ENCODE measurements at regions not wholly inside any gene's neighbourhood (a gene's known extent, or its start where the extent isn't known, plus 50 kb on each side); places are given as distances from the start of the nearest gene placed in this dataset.
"Not testable (repeated sequence)": the region's sequence is repeated elsewhere in the genome, so short reads cannot be mapped to it uniquely, and the experiment has no call there.

GRCh38 chr15:53923741-53924140 is 54.5 kb upstream of the UNC13C start:
- not testable (repeated sequence) for DNase-seq

GRCh38 chr15:53918180-53919079 is 59.8 kb upstream of the UNC13C start:
- DNase-seq = no peak

DNA sequence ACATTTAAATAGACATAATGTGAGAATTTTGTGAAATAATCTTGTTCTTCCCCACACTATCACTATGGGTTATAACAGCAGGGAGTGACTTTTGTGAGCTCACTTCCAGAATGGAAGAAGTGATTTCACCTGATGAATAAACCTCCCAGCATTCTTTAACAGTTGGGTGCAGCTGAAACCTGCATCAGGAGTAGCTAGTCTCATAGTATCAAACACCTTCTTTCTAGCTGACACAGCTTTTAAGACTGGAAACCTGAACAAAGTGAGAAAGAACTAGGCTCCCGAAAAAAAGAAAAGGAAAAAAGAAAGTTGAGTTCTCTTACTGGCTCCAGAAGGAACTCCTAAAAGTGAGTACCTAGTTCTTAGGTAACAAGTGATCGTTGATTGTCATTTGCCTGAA is 61.1 kb upstream of the UNC13C start:
- no peak for DNase-seq

DNA sequence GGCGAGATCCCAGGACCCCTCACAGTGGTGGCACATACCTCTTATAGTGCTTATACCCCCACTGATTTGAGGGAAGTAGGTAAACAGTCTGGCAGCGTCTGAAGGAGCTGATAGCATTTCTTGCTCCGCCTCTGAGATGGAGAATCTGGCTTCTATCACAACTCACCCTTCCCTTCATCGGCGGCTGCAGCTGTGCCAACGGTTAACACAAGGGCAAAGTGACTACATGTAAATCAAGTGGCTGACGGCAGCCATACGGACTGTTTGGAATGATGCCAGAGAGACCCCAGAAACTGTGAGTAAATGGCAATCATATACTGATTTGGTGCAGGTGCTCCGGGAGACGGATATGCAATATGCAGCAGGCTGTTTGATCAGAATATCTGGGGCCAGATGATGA is 66.8 kb upstream of the UNC13C start:
- no peak for DNase-seq

- DNase-seq = no peak
These were observed 67.4 kb upstream of the UNC13C start for GRCh38 chr15:53910852-53911251.

DNA sequence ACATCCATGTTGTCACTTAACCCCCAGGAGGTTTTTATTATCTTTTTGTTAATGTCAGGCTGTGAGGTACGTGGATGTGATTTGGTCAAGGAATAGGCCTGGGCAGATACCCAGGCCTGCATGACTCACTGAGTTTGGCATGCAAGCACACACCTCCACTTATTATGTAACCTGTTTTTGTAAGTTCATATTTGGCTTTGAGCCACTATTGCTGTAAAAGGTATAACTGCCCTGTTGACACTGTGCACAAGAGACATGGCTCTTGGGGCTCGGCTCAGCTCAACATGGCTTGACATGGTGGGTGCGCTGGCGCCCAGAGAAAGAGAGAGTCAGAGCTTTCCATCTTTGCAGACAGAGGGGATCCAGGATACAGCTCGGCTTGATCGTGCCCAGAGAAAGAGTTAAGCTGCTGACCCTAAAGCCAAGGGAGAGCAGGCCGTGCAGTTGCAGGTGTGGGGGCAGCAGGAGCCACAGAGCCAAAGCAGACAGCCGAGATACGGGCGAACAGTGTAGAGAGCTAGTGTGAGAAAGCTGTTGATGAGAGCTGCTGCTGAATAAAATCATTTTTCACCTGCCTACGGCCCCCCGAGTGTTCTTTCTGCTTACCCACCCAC is 67.9 kb upstream of the UNC13C start:
- no peak for DNase-seq

- DNase-seq = no peak
These were observed 75.1 kb upstream of the UNC13C start for GRCh38 chr15:53903129-53903528.

DNA sequence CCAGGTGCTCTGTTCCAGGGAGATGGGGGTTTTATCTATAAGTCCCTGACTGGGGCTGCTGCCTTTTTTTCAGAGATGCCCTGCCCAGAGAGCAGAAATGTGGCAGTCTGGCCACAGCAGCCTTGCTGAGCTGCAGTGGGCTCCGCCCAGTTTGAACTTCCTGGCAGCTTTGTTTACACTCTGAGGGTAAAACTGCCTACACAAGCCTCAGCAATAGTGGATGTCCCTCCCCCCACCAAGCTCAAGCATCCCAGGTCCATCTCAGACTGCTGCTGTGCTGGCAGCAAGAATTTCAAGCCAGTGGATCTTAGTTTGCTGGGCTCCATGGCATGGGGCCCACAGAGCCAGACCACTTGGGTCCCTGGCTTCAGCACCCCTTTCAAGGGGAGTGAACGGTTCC is 84.8 kb upstream of the UNC13C start:
- DNase-seq = not testable (repeated sequence)

DNA sequence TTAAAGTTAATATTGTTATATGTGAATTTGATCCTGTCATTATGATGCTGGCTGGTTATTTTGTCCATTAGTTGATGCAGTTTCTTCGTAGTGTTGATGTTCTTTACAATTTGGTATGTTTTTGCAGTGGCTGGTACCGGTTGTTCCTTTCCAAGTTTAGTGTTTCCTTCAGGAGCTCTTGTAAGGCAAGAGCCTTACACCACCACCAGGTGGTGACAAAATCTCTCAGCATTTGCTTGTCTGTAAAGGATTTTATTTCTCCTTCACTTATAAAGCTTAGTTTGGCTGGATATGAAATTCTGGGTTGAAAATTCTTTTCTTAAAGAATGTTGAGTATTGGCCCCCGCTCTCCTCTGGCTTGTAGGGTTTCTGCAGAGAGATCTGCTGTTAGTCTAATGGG is 86.4 kb upstream of the UNC13C start:
- not testable (repeated sequence) for DNase-seq

- no peak for DNase-seq
These were observed 93.8 kb upstream of the UNC13C start for GRCh38 chr15:53884441-53884840.

DNA sequence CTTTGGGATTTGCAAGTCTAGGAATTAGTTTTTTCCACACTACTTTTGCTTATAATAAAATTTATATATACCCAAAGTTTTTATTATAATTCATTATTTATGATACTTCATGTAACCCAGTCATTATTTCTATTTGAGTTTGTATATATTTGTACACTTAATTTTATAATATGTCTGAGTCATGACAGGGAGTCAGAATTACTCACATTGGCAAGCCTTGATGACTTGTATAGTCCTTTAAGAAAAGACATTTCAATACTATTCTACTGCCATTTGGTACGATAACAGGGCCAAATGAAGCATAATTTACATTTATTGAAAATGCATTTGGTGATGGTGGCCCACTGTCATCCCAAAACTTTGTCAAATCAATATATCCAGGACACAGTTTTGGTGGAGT is 95.9 kb upstream of the UNC13C start:
- no peak for DNase-seq

GRCh38 chr15:53880357-53880756 is 97.9 kb upstream of the UNC13C start:
- DNase-seq = no peak

DNA sequence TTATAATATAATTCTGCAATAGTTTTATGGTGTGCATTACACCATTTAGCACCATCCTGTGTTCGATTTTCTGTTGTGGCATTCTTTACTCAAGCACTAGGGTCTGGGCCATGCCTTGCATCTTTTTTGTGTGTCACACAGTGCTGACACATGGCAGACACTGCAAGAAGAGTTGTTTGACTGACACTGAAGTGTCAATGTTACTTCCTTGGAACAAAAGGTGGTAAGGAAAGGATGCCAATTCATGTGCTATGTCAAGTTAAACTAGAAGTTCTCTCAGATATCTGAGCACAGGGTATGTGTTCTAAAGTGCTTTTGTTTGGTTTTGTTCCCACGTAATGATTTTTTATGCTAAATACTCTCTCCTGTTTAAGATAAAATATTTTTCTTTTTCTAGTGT is 102.5 kb upstream of the UNC13C start:
- no peak for DNase-seq

DNA sequence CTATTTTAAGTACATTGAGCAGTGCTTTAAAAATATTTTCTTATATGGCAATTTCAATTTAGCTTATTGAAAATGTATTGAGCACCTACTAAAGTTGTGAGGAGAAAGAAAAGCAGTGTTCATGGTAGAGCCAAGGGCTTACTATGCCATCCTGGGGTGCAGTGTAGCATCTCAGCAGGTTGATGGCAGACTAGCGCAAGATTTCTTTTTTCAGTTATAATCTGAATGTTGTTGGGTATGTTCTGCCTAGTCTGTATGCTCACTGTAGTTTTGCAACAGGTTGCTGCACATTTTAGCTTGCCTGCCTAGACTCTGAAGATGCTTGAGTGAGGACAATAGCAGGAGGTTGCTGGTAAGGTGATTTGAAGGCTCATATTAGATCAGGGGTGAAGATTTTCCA is 103.1 kb upstream of the UNC13C start:
- DNase-seq = no peak

DNA sequence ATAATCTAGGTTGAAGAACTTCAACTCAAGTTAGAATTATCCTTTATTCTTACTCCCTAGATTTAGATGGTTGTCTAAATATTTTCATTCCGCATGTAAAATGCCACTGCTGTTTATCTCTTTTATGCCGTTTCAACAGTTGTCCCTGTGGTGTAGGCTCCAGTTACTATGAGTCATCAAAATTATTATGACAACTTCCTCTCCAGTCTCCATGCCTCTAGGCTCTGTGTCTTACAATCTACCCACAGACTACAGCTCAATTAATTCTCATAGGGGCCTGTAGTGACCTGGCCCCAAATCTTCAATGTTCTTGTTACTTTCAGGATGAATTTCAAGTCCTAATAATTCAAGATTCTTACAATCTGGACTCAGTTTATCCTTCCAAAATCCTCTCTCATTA is 105.8 kb upstream of the UNC13C start:
- DNase-seq = no peak

DNA sequence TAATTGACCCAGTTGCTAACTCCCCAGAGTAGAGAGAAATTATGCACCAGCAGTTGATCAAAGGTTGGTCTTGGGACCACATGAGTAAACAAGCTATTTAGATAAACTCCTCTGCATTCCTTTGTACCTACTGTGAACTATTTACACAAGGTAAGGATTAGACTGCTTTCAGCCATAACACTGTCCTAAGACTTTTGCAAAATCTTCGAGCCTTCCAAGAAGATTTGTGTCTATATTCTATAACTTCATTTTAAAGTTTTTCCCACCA is 108.5 kb upstream of the UNC13C start:
- no peak for DNase-seq

GRCh38 chr15:53869044-53869805 is 109.0 kb upstream of the UNC13C start:
- DNase-seq = no peak

- no peak for DNase-seq
These were observed 102.9 kb upstream of the WDR72 start for GRCh38 chr15:53862386-53862785.

DNA sequence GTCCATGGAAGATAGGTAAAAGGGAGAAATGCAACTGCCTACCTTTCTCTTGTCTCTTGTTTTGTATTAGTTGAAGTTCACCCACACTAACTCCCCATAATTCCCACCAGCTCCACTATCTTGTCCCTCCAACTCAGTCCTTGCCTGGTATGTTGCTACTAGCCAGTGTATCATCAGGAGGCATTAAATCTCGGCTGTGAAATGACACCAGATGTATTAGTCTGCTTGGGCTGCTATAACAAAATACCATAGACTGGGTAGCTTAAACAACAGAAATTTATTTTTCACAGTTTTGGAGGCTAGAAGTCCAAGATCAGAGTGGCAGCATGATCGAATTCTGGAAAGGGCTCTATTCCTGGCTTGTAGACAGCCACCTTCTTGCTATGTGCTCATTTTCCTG is 102.3 kb upstream of the WDR72 start:
- DNase-seq = no peak

DNA sequence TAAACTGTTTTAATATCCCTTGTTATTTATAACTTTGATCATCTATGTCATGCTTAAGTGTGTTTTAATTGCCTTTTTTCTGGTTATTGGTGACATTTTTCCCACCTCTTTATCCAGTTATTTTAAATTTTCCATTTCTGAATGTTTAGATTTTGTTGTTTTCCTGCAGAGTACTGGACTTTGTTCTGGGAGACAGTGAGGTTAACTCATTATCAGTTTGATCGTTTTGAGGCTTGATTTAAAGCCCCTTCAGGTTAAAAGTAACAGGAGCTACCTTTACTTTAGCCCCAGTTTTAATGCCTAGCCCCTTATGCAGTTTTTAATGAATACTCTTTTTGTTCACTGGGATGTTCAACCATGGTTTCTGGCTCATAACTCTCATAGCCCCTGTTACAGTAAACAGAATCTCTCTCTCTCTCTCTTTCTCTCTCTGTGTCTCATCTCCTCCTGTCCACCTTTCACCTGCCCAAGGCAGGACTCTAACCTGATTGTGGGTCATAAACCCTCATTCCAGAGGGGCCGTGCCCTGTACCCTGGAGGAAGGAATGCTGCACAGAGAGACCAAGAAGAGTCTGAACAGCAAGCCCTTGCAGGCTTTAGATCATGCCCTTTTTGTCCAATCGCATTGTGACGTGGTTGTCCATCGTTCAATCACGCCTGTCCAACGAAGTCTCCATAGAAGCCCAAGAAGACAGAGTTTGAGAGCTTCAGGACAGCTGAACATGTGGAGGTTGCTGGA is 91.8 kb upstream of the WDR72 start:
- DNase-seq = no peak

- no peak for DNase-seq
These were observed 88.3 kb upstream of the WDR72 start for GRCh38 chr15:53847745-53848144.

GRCh38 chr15:53844634-53845033 is 85.2 kb upstream of the WDR72 start:
- no peak for DNase-seq

DNA sequence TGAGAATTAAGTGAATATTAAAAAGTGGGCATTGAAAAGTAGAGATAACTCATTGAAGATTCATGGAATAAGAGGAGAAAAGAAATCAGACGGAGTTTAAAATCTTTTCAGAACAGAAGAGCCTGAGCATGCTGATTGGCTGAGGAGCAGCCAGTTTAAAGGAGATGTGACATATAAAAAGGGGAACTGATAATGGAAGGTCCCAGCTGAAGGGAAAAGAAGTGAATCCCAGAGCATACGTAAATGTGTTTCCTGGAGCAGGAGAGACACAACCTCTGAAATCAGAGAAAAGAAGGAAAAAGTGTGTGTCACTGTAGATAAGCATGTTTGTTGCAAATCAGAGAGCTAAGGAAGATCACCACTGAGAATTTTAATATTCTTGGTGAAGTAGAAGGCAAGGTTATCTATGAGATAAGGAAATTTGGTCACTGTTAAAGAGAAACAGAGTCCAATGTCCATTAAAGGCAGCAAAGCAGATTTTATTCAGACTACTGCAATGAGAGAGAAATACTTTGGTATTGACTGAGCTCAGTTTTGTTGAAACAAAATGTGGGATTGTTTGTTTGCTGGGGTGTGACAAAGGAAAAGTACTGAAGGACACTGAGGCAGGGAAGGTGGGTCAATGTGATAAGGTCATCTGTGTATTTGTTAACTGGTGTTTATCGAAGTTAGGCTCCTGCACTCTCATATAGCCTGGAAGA is 84.6 kb upstream of the WDR72 start:
- DNase-seq = no peak
